ENCODE measurements at regions not wholly inside any gene's neighbourhood (a gene's known extent, or its start where the extent isn't known, plus 50 kb on each side); places are given as distances from the start of the nearest gene placed in this dataset.

DNA sequence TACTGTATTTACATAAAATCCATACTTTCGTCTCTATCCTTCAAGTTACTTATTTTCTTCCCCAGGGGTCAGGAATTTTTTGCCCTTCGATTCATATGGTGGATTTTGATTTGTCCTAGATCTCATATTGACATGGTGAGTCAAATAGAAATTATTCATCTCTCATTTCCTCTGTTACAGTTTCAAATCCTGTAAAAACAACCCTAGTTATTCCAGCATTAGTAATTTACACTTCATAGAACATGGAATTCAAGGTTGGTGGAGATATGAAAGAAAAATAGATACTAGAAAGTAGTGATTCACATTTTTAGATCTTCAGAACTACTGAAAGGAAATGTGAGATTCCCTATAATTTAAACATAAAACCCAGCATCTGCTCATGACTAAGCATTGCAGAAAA, 1331.0 kb upstream of the CDH9 start:
- Histone ChIP-seq H3K27ac (no peak overlapping the region), H3K27me3 (replicated peaks; ENCODE audit: insufficient read depth) (no peaks in the 10 kb centered on the region), H3K9me3 (no peaks in the 10 kb centered on the region), H3K4me1 (ENCODE audit: control insufficient read depth in 1 of 2, low read depth in 2 of 2) (no peaks in the 10 kb centered on the region), H3K4me3 (no peak overlapping the region), H3K36me3 (no peaks in the 10 kb centered on the region)
- TF ChIP-seq, protein P1, sequence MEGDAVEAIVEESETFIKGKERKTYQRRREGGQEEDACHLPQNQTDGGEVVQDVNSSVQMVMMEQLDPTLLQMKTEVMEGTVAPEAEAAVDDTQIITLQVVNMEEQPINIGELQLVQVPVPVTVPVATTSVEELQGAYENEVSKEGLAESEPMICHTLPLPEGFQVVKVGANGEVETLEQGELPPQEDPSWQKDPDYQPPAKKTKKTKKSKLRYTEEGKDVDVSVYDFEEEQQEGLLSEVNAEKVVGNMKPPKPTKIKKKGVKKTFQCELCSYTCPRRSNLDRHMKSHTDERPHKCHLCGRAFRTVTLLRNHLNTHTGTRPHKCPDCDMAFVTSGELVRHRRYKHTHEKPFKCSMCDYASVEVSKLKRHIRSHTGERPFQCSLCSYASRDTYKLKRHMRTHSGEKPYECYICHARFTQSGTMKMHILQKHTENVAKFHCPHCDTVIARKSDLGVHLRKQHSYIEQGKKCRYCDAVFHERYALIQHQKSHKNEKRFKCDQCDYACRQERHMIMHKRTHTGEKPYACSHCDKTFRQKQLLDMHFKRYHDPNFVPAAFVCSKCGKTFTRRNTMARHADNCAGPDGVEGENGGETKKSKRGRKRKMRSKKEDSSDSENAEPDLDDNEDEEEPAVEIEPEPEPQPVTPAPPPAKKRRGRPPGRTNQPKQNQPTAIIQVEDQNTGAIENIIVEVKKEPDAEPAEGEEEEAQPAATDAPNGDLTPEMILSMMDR (IDR thresholded peaks at IDR 0.05), result no peak
- DNase-seq (ENCODE audit: low spot score), result no peak
- ATAC-seq (ENCODE audit: insufficient number of reproducible peaks, low FRiP score, low read depth), result no peak

DNA sequence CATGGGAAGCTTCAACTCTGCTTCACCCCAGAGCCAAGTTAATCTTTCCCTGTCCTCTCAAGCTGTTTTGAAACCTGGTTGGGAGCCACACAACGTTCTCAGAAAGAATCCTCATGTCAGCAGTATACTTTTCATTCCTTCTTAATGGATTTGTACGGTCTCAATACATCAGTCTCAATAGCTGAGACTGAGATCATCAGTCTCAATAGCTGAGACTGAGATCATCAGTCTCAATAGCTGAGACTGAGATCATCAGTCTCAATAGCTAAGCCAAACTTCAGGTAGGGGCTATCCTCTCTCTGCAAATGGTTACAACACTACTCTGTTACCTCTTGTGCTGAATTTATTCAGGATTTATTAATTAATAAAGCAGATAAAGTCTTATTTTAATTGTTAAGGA, 1317.4 kb upstream of the CDH9 start:
- TF ChIP-seq, protein P1 (IDR thresholded peaks at IDR 0.05), result no peak

DNA sequence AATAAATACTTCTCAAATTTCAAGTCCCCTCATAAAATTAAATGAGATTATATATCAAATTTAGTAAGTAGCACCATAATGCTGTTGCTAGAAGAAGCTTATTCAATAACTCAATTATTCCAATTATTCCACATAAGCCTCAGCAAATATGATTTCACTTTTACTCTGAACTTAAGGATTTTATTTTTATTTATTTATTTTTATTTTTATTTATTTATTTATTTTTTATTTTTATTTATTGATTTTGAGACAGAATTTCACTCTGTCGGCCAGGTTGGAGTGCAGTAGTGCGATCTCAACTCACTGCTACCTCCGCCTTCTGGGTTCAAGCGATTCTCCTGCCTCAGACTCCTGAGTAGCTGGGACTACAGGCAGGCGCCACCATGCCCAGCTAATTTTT, 1308.3 kb upstream of the CDH9 start:
- no peak for ATAC-seq (ENCODE audit: insufficient number of reproducible peaks, low FRiP score, low read depth)
- TF ChIP-seq, protein P1 (IDR thresholded peaks at IDR 0.05), result no peak
- Histone ChIP-seq H3K27me3 (replicated peaks; ENCODE audit: insufficient read depth) (no peaks in the 10 kb centered on the region), H3K4me3 (no peak overlapping the region), H3K9me3 (peaks cover 5% of the 10 kb centered on the region), H3K36me3 (no peaks in the 10 kb centered on the region), H3K27ac (no peak overlapping the region), H3K4me1 (ENCODE audit: control insufficient read depth in 1 of 2, low read depth in 2 of 2) (no peaks in the 10 kb centered on the region)
- no peak for DNase-seq (ENCODE audit: low spot score)

More for the DNA sequence above, 1317.4 kb upstream of the CDH9 start:
- Histone ChIP-seq H3K4me3 (no peak overlapping the region), H3K27me3 (replicated peaks; ENCODE audit: insufficient read depth) (no peaks in the 10 kb centered on the region), H3K36me3 (no peaks in the 10 kb centered on the region), H3K27ac (no peak overlapping the region), H3K4me1 (ENCODE audit: control insufficient read depth in 1 of 2, low read depth in 2 of 2) (no peaks in the 10 kb centered on the region), H3K9me3 (peaks cover 5% of the 10 kb centered on the region)
- ATAC-seq (ENCODE audit: insufficient number of reproducible peaks, low FRiP score, low read depth) (no peak), DNase-seq (ENCODE audit: low spot score) (no peak)

DNA sequence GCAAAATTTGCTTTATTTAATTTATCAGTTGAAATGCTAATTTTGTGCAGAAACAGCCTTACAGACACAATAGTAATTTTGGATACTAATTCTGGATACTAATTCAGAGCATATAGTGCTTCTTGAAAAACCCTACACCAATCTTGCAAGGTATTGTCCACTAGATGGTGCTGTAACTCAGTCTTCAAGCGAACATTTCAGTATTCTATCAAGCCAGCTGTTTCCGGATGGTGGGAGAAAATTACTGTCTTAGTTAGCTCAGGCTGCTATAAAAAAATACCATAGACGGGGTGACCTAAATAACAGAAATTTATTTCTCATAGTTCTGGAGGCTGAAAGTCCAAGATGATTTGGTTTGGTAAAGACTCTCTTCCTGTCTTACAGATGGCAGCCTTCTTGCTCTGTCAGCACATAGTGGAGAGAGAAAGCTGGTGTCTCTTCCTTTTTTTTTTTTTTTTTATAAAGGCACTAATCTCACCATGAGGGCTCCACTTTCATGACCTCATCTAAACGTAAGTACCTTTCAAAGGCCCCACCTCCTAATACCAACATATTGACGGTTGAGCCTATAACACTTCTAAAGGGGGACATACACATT, 1306.5 kb upstream of the CDH9 start:
- no peak for ATAC-seq (ENCODE audit: insufficient number of reproducible peaks, low FRiP score, low read depth)

DNA sequence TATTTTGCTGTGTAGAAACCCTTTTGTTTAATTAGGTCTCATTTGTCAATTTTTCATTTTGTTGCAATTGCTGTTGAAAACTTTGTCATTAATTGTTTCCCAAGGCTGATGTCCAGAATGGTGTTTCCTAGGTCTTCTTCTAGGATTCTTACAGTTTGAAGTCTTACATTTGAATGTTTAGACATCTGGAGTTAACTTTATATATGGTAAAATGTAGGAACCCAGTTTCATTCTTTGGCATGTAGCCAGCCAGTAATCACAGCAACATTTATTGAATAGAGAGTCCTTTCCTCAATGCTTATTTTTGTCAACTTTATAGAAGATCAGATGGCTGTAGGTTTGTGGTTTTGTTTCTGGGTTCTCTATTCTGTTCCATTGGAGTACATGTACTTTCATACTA, 1290.8 kb upstream of the CDH9 start:
- TF ChIP-seq, protein P1 (IDR thresholded peaks at IDR 0.05), result no peak
- Histone ChIP-seq H3K27ac (no peak overlapping the region), H3K4me1 (ENCODE audit: control insufficient read depth in 1 of 2, low read depth in 2 of 2) (no peaks in the 10 kb centered on the region), H3K36me3 (no peaks in the 10 kb centered on the region), H3K4me3 (no peak overlapping the region), H3K27me3 (replicated peaks; ENCODE audit: insufficient read depth) (no peaks in the 10 kb centered on the region), H3K9me3 (no peaks in the 10 kb centered on the region)
- DNase-seq (ENCODE audit: low spot score) (no peak), ATAC-seq (ENCODE audit: insufficient number of reproducible peaks, low FRiP score, low read depth) (no peak)

More for the DNA sequence above, 1306.5 kb upstream of the CDH9 start:
- Histone ChIP-seq H3K27me3 (replicated peaks; ENCODE audit: insufficient read depth) (no peaks in the 10 kb centered on the region), H3K4me1 (ENCODE audit: control insufficient read depth in 1 of 2, low read depth in 2 of 2) (no peaks in the 10 kb centered on the region), H3K27ac (no peak overlapping the region), H3K36me3 (no peaks in the 10 kb centered on the region), H3K9me3 (no peaks in the 10 kb centered on the region), H3K4me3 (no peak overlapping the region)
- TF ChIP-seq, protein P1 (IDR thresholded peaks at IDR 0.05), result no peak
- DNase-seq (ENCODE audit: low spot score), result no peak
